Smooth muscle cell (in vitro differentiated cells): ENCODE measurements at regions not wholly inside any gene's neighbourhood (a gene's known extent, or its start where the extent isn't known, plus 50 kb on each side); places are given as distances from the start of the nearest gene placed in this dataset. TPM values are rescaled to one million over a fixed set of nuclear protein-coding genes. Genes with fewer than 3 reads are reported as not detected.

Experiments used
- DNase-seq: peaks from one replicate; lab custom pipeline; 2025; ENCODE audit not compliant: unreplicated experiment; lab: John Stamatoyannopoulos, UW
- H2AFZ ChIP-seq: fragments of 200-600 bp; sonication (generic); 2 replicates; pipeline ENCODE4 v1.6.0; 2016; ENCODE audit warnings: antibody characterized with exemption, low read depth, mild to moderate bottlenecking
- H3F3A ChIP-seq: fragments of 200-600 bp; sonication (generic); 2 replicates; pipeline ENCODE4 v1.6.0; 2017; ENCODE audit warnings: antibody characterized with exemption, low read depth
- H3K27ac ChIP-seq: fragments of 200-600 bp; sonication (generic); 2 replicates; pipeline ENCODE4 v1.5.1; 2016; ENCODE audit warnings: low read depth, mild to moderate bottlenecking
- H3K27me3 ChIP-seq: fragments of 200-600 bp; sonication (generic); 2 replicates; pipeline ENCODE4 v1.6.1; 2016; ENCODE audit warnings: low read depth, mild to moderate bottlenecking
- H3K36me3 ChIP-seq: fragments of 200-600 bp; sonication (generic); 2 replicates; pipeline ENCODE4 v1.5.1; 2016; ENCODE audit warnings: low read depth
- H3K4me1 ChIP-seq: fragments of 200-600 bp; sonication (generic); 2 replicates; pipeline ENCODE4 v1.5.1; 2016; ENCODE audit warnings: low read depth
- H3K4me2 ChIP-seq: fragments of 200-600 bp; sonication (generic); 2 replicates; pipeline ENCODE4 v1.6.0; 2016; ENCODE audit warnings: mild to moderate bottlenecking
- H3K4me3 ChIP-seq: fragments of 200-600 bp; sonication (generic); 2 replicates; pipeline ENCODE4 v1.5.1; 2016; ENCODE audit warnings: mild to moderate bottlenecking
- H3K79me2 ChIP-seq: fragments of 200-600 bp; sonication (generic); 2 replicates; pipeline ENCODE4 v1.6.0; 2016; ENCODE audit warnings: low read depth, mild to moderate bottlenecking
- H3K9ac ChIP-seq: fragments of 200-600 bp; sonication (generic); 2 replicates; pipeline ENCODE4 v1.6.0; 2016; ENCODE audit warnings: low read depth
- H3K9me3 ChIP-seq: fragments of 200-600 bp; sonication (generic); replicated peaks from 2 replicates; pipeline ENCODE4 v1.5.1; 2016; ENCODE audit warnings: low read depth
- H4K20me1 ChIP-seq: fragments of 200-600 bp; sonication (generic); 2 replicates; pipeline ENCODE4 v1.6.0; 2016; ENCODE audit warnings: low read depth
- CTCF ChIP-seq: fragments of 200-600 bp; sonication (generic); IDR thresholded peaks from 2 replicates; pipeline ENCODE4 v1.5.1; 2017; ENCODE audit warnings: borderline replicate concordance, mild to moderate bottlenecking, antibody characterized with exemption; ENCODE audit not compliant: insufficient read depth, poor library complexity, severe bottlenecking
- WGBS: methylation state at CpG from one replicate; pipeline ENCODE4 v1.1.7; 2016; ENCODE audit warnings: low lambda C conversion rate; 5-methylcytosine and 5-hydroxymethylcytosine counted together
- small RNA-seq: library from RNA; depleted of rRNA; stranded (forward); fragments of <200 nt; gene quantifications from one replicate; pipeline ENCODE3, GENCODE V24; 2014

- WGBS, result 82% methylated on average over 3 of the region's 3 CpGs
- no peak for DNase-seq
- Histone ChIP-seq H3K36me3 (no peaks in the 10 kb centered on the region), H3K9ac (no peak overlapping the region), H3K27ac (no peak overlapping the region), H3K9me3 (no peaks in the 10 kb centered on the region), H3K79me2 (no peaks in the 10 kb centered on the region), H4K20me1 (no peaks in the 10 kb centered on the region), H2AFZ (no peak overlapping the region), H3K27me3 (no peaks in the 10 kb centered on the region), H3K4me3 (no peak overlapping the region), H3F3A (no peaks in the 10 kb centered on the region), H3K4me2 (no peak overlapping the region), H3K4me1 (no peaks in the 10 kb centered on the region)
- no peak for TF ChIP-seq CTCF
These were observed 63.1 kb upstream of the PBX1 start for GRCh38 chr1:164495905-164496304.

- no peak overlapping the region for H3K4me3 ChIP-seq
- H3K36me3 ChIP-seq, result no peaks in the 10 kb centered on the region
- WGBS, result 95% methylated on average over 2 of the region's 2 CpGs
- no peak for TF ChIP-seq CTCF
- no peaks in the 10 kb centered on the region for H3K9me3 ChIP-seq
- no peaks in the 10 kb centered on the region for H3K27me3 ChIP-seq
- H3K9ac ChIP-seq, result no peak overlapping the region
- no peaks in the 10 kb centered on the region for H3K4me1 ChIP-seq
- no peaks in the 10 kb centered on the region for H3K79me2 ChIP-seq
- DNase-seq, result no peak
- H3K4me2 ChIP-seq, result no peak overlapping the region
- no peak overlapping the region for H3K27ac ChIP-seq
- no peak overlapping the region for H2AFZ ChIP-seq
- H3F3A ChIP-seq, result no peaks in the 10 kb centered on the region
- H4K20me1 ChIP-seq, result no peaks in the 10 kb centered on the region
These were observed 60.2 kb upstream of the PBX1 start for GRCh38 chr1:164498792-164499191.

GRCh38 chr1:164504749-164505148 is 54.2 kb upstream of the PBX1 start:
- 47% methylated on average over 1 of the region's 1 CpG for WGBS
- H3K27ac ChIP-seq, result no peak overlapping the region

More at GRCh38 chr1:164504749-164505148, 54.2 kb upstream of the PBX1 start:
- no peaks in the 10 kb centered on the region for H4K20me1 ChIP-seq
- H3F3A ChIP-seq, result no peaks in the 10 kb centered on the region
- H3K27me3 ChIP-seq, result no peaks in the 10 kb centered on the region
- H3K4me2 ChIP-seq, result no peak overlapping the region
- H3K9me3 ChIP-seq, result no peaks in the 10 kb centered on the region
- no peak overlapping the region for H3K9ac ChIP-seq
- no peak overlapping the region for H3K4me3 ChIP-seq
- H3K4me1 ChIP-seq, result no peaks in the 10 kb centered on the region
- H3K79me2 ChIP-seq, result no peaks in the 10 kb centered on the region
- no peak overlapping the region for H2AFZ ChIP-seq
- TF ChIP-seq CTCF, result no peak
- DNase-seq, result no peak
- H3K36me3 ChIP-seq, result no peaks in the 10 kb centered on the region

Small RNA genes lying in the stretch of these regions (small RNA-seq; reads per million reads assigned to genes)
- gene RF00012 (not detected), gene RNA5SP62 (not detected), gene RNA5SP63 (not detected), gene RNU5F-6P (not detected)
